ENCODE measurements at regions not wholly inside any gene's neighbourhood (a gene's known extent, or its start where the extent isn't known, plus 50 kb on each side); places are given as distances from the start of the nearest gene placed in this dataset.

DNA sequence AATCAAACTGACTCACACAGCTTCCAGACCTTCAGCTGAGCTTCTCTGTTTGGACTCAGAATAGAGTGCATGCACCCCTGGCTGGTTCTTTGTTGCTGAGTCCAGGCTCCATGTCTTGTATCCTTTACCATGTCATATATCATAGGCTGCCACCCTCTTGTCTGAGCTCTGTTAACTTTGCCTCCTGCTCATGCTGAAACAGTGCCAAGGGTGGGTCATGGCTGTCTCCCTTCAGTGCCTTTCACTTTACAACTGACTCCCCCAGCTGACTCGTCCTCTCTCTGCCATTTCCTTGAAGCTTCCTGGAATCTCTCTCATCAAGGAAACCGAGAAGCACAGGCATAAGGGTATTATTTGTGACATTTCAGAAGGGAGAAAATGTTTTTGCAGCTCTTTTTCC is 885.3 kb downstream of the TTLL7 start:
- no peak for DNase-seq

DNA sequence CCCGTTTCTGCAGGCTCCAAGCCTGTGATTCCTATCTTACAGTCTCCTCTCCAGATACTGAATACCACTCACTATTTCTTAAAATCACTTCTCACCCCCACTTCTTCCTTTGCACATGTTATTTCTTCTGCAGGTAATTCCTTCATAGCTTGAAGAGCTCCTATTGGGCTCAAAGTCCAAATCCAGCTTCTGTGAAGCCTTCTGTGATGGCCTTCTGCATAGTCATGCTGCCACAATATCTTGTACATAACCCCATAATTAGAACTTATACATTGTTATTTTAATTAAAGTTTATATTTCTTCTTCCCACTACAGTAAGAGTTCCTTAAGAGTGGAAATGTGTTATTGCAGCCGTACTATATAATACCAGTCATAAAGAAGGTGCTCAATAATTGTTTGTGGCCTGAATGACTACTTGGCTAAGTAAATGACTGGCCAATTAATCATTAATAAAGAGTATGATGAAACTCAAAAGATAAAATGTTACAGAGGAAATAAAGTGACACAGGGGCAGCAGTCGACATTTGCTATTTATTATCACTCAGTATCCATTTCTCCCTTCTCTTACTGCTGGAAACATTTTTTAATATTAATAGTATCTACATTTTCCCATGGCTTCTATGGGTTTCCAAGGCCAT is 886.6 kb downstream of the TTLL7 start:
- no peak for DNase-seq

DNA sequence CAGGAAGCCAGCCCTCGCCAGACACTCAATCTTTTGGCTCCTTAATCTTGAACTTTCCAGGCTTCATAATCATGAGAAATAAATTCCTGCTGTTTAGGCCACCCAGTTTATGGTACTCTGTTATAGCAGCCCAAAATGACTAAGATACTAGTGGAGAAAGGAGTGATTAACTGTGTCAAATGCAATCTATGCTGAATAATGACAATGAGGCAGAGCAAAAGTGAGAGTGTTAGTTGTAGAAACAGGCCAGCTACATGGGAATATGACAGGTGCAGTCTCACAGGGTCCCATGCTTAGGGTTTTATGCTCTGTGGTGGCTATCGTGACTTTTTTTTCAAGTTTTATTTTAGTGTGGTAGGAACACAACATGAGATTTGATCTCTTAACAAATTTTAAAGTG is 888.8 kb downstream of the TTLL7 start:
- DNase-seq, result no peak

DNA sequence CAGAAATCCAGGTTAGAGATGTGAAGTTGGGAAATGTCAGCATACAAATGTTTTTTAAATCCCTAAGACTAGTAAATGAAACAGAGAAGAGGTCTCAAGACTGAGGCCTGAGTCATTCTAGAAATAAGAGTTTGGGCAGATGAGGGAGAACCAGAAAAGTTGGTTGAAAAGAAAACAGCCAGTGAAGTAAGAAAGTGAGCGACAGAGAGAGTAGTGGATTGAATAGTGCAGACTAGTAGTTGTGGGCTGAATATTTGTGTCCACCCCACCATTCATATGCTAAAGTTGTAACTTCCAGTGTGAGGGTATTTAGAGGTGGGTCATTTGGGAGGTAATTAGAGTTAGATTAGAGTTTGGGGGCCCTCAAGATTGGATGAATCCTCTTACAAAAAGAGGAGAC is 889.2 kb downstream of the TTLL7 start:
- no peak for DNase-seq

DNA sequence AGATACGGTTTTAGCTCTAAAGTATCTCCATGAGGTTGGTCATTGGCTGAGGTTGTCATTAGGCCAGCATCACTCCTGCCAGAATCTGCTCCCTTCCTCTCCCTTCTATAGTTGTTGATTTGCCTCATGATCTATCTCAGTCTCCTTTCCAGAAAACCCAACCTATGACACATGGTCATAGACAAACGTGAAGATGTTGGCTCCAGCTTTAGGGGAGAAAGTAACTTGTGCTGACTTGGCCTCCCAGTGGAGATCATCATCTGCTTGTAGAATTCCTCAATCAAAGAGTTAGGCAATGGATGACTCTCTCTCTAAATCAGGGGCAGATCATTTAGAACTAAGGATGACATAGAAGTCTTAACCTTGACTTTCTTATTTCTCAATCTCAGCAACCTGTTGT is 894.4 kb downstream of the TTLL7 start:
- no peak for DNase-seq

DNA sequence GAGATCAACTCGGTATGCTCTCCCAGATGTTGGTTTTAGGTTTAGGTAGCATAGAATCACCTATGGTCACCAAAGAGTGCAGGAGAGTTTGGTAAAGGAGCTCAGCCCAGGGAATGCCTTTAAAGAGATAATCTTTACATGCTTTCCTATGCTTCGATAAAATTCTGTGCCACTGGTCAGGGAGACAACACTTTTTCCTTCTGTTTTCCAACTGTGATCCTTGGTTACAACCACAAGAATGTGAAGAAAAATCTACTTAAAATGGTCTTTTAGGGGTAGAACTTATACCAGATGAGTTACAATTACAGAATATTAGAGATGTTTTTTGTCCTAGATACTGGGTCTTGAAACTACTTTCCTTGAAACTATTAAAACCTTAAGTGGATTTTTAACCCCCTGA is 895.6 kb downstream of the TTLL7 start:
- no peak for DNase-seq

DNA sequence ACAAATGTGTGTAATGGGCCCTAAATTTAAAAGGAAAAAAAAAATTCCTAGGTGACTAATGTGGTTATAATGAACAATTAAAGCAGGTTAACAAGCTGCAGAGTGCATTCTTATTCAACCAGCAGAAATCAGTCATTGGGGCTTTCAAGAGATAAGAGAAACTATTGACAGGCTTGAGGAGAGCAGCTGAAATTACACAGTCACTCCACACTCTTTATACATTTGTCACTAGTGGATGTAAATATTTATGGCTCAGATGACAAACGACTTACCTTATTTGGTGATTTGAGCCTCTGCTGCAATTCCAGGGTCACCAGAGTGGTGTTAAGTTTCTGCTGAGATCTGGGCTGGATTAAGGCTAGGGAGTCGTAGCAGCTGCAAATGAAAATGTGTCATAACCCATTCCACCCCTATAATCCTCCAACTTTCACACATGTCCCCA is 896.3 kb downstream of the TTLL7 start:
- DNase-seq, result no peak

DNA sequence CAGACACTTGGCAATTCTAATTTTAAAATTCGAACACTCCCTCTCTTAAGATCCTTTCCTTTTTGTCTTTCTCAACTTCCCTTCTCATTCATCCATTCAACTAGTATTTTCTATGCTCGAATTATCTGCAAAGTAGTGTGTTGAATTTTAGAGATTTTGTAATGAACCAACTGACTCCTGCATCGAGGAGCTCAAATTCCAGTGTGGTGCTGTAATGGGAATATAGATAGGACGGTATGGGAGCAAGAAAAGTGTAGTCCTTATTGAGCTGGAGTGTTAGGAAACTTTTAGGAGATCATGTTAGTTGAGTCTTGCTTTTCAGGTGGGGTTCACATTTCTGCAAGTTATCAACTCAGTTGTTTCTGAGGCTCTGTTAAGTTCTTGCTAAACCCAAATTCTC is 897.5 kb downstream of the TTLL7 start:
- DNase-seq, result no peak

DNA sequence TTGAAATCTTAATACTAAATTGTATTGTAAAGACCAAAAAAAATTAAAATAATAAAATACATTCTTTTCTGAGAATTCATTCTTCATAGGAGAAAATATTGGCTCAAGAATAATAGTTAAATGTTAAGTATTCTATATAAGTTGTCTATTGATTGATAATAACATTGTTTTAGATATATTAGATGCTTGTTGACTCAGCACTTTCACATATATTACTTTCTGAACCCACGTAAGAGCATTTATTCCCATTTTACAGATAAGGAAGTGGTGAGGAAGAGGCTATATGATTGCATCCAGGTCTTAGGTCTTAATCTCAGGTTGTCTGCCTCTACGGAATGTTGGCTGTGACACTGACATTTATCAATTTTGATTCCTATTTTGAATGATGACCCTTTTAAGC is 898.8 kb downstream of the TTLL7 start:
- no peak for DNase-seq

DNA sequence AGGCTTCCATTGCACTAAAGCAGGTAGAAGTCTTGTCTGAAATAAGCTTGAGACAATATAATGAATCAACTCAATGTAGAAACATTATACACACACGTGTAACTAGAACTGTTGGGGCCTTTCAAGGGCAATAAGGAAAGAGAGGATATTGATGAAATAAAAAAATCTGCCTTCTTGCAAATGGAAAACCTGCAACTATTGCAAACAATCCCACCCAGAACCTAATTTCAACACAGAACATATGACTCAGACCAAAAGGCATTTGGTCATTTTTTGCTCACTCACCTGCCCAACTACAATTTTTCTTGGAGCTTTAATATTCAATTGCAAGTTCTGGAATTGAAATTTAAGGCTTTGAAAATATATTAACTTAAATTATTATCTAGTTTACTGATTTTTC is 900.1 kb downstream of the TTLL7 start:
- DNase-seq, result no peak

DNA sequence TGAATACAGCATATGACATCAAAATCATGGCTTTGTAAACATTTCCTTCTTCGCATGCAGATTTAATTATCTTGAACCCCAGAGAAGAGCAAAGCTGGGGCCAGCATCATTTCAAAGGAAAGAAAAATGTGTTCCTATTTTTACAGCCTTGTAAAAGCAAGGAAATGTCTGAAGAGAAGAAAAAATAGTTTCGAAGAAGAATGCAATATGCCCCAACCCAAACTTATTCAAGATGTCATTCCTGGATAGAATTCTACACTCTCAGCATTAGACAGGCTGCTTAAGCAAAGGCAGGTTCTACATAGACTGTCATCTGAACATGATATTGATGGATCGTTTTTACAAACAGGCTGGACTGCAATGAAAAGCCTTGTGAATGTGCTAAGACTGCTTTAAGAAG is 900.8 kb downstream of the TTLL7 start:
- no peak for DNase-seq

DNA sequence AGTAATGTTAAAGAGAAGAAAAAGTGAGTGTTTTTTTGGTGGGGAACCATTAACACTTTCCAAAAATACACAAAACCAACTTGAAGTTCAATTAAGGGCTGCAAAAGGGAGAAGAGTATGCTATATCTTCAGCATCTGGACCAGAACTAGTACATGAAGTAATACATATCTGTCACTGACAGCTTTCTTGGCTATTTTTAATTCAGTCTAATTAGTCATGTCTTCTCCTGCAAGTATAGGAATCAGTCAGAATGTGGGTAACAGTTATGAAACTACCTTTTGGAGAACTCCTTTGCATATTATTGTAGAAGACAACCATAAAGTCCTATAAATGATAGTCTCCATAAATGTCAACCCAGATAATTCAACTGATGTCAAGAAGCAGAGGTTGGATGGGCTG is 901.2 kb downstream of the TTLL7 start:
- DNase-seq, result no peak

DNA sequence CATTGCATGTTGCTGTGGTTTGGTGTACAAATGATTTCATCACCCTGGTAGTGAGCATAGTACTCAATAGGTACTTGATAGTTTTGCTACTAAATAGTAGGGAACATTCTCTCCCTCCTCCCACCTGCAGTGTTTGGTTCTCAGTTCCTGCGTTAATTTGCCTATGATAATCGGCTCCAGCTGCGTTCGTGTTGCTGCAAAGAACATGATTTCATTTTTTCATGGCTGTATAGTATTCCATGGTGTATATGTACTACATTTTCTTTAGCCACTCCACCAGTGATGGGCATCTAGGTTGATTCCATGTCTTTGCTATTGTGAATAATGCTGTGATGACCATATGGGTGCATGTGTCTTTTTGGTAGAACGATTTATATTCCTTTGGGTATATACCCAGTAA is 903.4 kb downstream of the TTLL7 start:
- DNase-seq, result no peak

DNA sequence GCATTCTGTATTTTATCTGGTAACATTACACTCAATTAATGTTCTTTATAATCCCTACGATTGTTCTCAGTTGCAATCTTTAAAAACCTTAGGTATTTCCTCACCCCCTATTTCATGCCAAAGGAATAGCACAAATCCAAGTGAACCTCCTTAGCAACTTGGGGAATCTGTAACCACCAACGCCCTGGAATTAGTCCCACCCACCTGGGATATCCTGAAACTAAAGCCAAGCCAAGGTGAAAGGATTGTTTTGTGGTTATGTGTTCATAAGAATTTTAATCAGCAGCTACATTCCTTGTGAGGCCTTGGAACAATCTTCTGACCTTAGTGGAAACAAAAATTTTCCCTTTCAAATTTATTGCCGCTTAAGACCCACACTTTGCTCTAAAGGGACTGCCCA is 908.7 kb downstream of the TTLL7 start:
- no peak for DNase-seq

DNA sequence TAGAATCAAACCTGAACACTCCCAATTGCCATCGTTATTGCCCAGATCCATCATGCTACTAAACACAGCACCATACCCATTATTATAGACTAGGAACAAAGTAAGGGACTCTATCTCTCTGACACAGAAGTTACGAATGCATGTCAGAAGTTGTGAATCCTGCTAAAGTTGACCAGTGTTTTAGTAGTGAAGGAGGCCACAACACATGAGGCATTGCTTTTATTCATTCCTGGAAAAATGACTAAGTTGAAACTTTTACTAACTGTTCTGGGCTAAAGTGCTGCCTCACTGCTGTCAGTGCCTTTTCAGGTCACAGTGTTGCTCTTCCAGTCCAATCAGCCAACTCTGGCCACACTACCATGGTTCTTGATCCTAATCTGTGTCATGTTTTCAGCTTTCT is 911.1 kb downstream of the TTLL7 start:
- DNase-seq, result no peak

DNA sequence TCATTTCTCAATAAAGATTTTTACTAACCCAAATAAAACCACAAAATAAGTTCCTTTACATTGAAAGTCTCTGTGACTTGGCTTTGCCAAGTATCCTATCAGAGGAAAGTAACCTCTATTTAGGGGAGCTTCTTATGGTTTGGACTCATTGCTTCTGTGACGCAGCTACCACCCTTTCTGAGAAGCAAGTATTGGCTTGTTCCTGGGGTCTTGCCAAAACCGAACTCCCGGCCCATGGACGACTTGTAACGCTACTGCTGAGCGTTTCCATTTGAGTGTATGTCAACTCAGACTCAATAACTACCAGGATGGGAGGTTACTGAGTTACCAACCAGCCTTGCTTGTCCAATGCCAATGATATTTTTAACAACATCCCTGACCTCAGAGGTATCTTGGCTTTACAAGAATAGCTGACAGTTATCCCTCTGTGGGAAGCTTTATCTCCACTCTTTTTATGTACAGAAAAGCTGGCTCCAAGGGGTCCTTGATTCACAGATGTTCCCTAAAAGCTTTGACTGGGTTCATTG is 911.9 kb downstream of the TTLL7 start:
- no peak for DNase-seq

DNA sequence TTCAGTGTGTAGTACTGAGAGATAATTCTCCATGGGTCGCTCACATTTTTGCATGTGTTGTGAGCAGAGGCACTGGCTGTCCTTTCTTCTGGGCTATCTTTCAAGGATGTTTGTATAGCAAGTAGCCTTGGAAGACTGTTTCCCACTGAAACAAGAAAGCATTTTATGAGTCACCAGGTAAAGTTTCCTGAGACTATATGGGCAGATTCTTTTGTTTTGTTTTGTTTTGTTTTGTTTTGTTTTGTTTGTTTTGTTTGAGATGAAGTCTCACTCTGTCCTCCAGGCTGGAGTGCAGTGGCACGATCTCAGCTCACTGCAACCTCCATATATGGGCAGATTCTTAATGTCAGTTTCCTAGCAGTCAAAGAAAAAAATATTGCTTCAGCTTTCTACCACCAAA is 912.6 kb downstream of the TTLL7 start:
- no peak for DNase-seq

DNA sequence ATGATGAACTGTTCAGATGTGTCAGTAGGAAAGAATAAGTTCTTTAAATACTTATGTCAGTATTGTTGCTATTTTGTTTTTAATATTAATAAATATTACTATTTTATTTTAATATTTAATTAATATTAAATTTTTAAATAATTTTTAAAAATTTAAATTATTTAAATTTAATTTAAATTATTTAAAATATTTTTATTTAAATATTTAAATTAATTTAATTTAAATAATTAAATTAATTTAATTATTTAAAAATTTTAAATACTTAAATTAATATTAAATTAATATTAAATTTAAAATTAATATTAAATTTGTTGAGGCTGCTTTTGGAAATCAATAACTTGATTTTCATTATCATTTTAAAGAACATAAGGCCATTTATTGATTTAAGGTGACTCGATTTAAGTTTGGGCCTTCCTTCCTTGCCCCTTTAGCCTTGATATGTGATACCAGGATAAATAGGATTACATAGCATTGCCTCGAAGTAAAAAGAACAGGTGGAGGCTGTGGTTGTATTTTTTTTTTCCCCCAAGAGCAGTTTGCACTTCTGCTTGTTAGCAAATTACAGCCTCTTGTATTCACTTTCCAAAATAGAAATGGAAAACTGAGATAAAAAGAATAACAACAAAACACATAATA is 915.2 kb downstream of the TTLL7 start:
- no peak for DNase-seq

DNA sequence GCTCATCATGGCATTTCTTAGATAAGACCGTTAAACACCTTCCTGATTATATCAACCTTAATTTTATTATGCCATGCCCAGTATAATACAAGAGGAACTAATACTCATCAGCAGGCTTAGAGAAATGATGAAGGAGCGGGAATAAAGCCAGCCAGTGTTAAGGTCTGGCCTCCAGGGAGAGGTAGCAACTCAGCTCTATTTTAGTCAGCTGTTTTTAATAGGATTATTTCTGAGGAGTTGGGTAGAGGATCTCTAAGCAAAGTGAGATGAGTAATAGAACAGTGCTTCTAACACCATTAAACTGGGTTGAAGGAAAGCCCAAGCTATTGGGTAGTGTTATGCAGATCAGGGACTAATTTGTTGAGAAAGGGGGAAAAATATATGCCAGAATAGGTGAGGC is 921.5 kb downstream of the TTLL7 start:
- DNase-seq, result no peak

DNA sequence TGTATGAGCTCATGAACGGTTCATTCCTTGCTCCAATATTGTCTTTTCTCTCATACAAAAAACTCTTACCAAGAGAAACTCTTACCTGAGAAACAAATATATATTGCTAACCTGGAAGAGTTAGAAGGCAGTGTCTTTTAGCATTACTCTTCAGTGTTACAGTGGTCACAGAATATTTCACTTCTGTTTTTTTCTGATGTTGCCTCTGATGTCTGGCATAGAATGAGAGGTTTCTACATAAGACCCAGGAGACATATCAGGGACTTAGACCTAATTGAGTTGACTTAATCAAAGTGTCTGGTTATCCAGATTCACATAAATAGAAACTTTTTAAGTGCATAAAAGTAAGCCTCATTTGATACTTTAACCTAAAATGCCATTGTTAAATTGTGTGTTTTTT is 923.8 kb downstream of the TTLL7 start:
- no peak for DNase-seq

DNA sequence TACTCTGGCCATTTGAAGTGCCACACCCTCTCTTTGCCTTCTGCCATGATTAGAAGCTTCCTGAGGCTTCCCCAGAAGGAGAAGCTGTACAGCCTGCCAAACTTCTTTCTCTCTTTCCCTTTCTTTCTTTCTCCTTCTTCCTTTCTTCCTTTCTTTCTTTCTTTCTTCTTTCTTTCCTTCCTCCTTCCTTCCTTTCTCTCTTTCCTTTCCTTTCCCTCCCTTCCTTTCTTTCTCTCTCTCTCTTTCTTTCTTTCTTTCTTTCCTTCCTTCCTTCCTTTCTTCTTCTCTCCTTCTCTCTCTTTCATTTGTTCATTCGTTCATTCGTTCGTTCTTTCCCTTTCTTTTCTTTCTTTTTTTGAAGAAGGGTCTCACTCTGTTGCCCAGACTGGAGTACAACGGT is 931.0 kb downstream of the TTLL7 start:
- no peak for DNase-seq

DNA sequence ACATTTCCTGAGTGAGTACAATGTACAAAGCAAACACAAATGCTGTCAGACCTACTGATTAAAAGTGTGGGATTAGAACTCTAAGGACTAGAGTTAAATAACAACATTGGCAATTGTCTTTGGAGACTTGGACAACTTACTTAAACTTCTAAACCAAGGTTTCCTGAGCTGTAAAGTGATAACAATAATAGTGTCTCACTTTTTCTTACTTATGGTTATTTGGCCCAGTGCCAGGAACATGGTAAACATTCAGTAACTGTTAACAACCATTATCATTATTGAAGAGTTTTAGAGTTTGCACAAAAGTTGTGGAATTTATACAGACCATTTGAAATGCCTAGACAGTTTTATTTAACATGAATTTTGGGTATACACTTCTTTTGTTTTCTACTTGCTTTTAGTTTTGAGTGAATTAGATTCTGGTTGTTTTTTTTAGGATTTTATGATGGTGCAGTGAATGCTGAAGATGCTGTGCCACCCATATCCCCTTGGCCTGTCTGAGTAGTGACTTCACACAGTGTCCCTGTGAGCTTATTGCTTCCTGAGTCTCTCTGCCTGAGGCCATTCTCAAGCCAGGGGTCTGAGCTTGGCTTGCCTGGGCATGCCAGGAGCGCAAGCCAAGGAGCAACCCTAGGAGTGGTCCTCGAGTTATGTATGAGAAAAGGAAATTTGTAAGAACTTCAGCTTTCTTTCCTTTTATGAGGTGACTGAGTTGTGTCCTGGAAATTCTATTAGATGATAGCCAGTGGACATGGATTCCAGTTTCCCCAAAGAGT is 932.8 kb downstream of the TTLL7 start:
- no peak for DNase-seq

DNA sequence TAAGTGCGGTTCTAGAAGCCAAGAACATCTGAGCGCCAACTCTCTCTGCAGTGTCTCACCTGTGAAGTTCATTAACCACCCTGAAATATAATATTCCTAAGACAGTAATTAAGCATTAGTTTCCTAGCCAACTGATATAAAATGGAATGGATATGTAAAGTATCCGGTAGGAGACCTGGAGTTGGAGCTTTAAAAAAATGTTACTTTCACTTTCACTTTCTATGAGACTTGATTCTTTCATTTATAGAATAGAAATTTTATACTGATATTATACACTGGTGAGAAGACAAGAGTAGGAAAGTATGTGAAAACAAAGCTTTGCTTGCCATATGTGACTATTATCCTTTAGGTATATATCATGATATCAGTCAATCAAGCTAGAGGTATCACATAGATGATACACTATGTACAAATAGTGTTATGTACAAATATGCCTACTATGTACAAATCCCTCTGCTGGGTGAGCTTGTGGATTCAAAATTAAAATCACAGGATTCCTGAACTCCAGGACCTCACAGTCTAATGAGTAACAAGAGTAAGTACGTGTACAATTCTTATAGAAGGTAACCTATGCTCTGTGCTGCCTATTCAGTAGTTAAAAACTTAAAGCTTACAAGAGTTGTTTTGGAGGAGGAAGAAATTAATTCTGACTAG is 934.2 kb downstream of the TTLL7 start:
- no peak for DNase-seq
